BLaER1 treated with 17β-estradiol and CSF1 and Interleukin-3, amounts not matched to agents 10 nM and 100 nM (cell line): ENCODE measurements at regions not wholly inside any gene's neighbourhood (a gene's known extent, or its start where the extent isn't known, plus 50 kb on each side); places are given as distances from the start of the nearest gene placed in this dataset.

Experiments
- H3K27ac ChIP-seq, 11 experiments: shearing (Covaris generic); formaldehyde crosslinking; 2 replicates each; pipeline ENCODE4 v1.8.1; 2022
- H3K27me3 ChIP-seq, 11 experiments: shearing (Covaris generic); formaldehyde crosslinking; 2 replicates each; pipeline ENCODE4 v1.8.1; 2022
- H3K36me3 ChIP-seq, 11 experiments: shearing (Covaris generic); formaldehyde crosslinking; 2 replicates each; pipeline ENCODE4 v1.8.1; 2022
- H3K4me1 ChIP-seq, 10 experiments: shearing (Covaris generic); formaldehyde crosslinking; 2 replicates each; pipeline ENCODE4 v1.8.1; 2022
- H3K4me2 ChIP-seq, 11 experiments: shearing (Covaris generic); formaldehyde crosslinking; 2 replicates each; pipeline ENCODE4 v1.8.1; 2022
- H3K4me3 ChIP-seq, 10 experiments: shearing (Covaris generic); formaldehyde crosslinking; 2 replicates each; pipeline ENCODE4 v1.8.1; 2022
- H3K9ac ChIP-seq, 11 experiments: shearing (Covaris generic); formaldehyde crosslinking; 2 replicates each; pipeline ENCODE4 v1.8.1; 2022
- H3K9me3 ChIP-seq, 11 experiments: shearing (Covaris generic); formaldehyde crosslinking; replicated peaks in 1 of 11; 2 replicates each; pipeline ENCODE4 v1.8.1; 2022
- H4K20me1 ChIP-seq, 11 experiments: shearing (Covaris generic); formaldehyde crosslinking; 2 replicates each; pipeline ENCODE4 v1.8.1; 2022
- Cebpa-rat ChIP-seq, 11 experiments: shearing (Covaris generic); IDR thresholded peaks; 2 replicates each; pipeline ENCODE4 v1.8.1; 2022

DNA sequence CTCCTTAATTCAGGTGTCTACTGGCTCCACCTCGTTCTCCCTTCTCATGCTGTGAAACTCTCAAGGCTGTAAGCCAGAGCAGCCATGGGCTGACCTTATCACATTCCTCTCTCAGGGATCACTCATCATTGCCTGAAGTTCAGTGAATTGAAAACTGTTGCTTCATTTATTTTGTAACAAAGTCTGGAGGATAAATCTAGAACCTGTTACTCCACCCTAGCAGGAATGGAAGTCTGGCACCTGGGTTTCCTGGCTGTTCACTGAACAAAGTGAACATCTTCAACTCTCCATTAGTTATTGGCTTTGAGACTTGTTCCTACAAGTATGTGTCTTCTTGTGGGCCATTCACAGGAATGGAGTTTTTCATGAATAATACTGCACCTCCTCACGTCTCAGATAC lies 584.1 kb downstream of the PTPRU start:
- no peak overlapping the region for H3K4me3 ChIP-seq
- H3K9me3 ChIP-seq = peaks cover 0 to 12% (median 5%) of the 10 kb centered on the region in 11 experiments; a peak in 9 of 22 replicates
- H3K27me3 ChIP-seq = no peaks in the 10 kb centered on the region

DNA sequence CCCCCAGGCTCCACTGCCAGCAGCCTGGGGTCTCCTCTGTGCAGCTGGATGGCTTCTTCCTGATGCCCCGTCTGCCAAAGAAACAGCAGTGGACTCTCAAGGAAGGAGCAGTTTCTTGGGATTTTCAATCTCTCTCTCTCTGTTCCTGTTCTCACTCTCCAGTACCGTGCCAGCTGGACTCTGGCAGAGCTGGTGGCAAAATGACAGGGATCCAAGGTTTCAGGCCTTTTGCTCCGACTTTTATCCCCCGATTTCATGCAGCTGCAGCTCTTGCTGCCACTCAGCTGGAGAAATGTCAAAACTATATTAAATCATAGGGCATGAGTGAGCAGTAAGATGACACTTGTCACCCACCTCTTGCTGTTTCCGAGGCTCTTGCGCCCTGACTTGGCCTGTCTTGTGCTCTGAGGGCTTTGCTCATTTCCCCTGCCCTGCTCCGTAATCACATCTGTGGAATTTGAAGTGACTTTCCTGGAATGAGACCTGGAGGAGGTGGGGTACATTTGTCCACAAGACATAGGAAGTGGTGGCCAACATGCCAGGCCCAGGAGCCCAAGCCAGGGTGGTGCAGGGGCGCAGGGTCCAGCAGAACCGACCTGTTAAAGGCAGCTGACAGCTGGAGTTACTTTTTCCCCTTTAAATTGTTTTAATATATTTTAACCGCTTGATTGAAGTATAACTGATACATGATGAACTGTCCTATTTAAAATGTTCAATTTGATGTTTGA lies 576.2 kb downstream of the PTPRU start:
- no peak overlapping the region for H3K27ac ChIP-seq
- TF ChIP-seq Cebpa-rat (IDR thresholded peaks at IDR 0.05) = no peak
- H3K27me3 ChIP-seq = no peaks in the 10 kb centered on the region
- no peaks in the 10 kb centered on the region for H4K20me1 ChIP-seq
- H3K4me2 ChIP-seq = no peak overlapping the region
- H3K9ac ChIP-seq = no peak overlapping the region
- H3K4me3 ChIP-seq = no peak overlapping the region
- H3K4me1 ChIP-seq = peaks cover 0 to 28% (median 19%) of the 10 kb centered on the region in 10 experiments; a peak in 13 of 20 replicates
- H3K9me3 ChIP-seq = no peaks in the 10 kb centered on the region
- H3K36me3 ChIP-seq = no peaks in the 10 kb centered on the region

More for the DNA sequence above, 584.1 kb downstream of the PTPRU start:
- H4K20me1 ChIP-seq = no peaks in the 10 kb centered on the region
- peaks cover 0 to 15% (median 12%) of the 10 kb centered on the region in 10 experiments; a peak in 11 of 20 replicates for H3K4me1 ChIP-seq
- H3K36me3 ChIP-seq = no peaks in the 10 kb centered on the region
- no peak overlapping the region for H3K27ac ChIP-seq
- H3K9ac ChIP-seq = no peak overlapping the region
- no peak overlapping the region for H3K4me2 ChIP-seq
- no peak for TF ChIP-seq Cebpa-rat (IDR thresholded peaks at IDR 0.05)

DNA sequence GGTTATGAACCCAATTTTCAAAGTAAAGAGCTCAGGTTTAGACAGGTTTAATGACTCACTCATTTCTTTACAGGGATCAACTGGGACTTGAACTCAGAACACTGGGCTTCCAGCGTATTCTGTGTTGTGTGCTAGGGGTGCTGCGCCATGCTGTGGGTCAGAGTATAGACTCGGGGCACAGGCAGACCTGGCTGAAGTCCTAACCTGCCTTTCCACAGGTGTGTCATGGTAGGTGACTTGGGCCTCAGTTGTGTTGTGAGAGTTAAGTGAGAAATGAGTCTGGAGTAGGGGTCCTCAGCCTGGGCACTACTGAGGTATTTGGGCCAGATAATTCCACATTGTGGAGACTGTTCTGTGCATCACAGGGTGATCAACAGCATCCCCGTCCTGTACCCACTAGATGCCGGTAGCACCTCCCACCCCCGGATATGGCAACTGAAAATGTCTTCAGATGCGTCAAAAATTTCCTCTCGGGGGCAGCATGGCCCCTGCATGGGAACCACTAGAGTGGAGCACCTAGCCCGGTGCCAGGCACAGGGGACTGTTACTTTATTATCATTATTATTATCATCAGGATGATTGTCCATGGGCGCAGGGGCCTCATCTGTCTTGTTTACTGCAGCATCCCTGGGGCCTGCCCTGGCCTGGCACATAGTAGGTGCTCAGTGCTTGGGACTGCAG lies 575.5 kb downstream of the PTPRU start:
- Histone ChIP-seq H3K27me3 (no peaks in the 10 kb centered on the region), H3K4me2 (peak overlapping the region in 1 of 11 experiments; percentile 13; a peak in 1 of 22 replicates), H3K4me1 (peaks cover 0 to 28% (median 19%) of the 10 kb centered on the region in 10 experiments; a peak in 13 of 20 replicates), H3K9ac (no peak overlapping the region), H3K9me3 (no peaks in the 10 kb centered on the region), H3K4me3 (no peak overlapping the region), H3K27ac (no peak overlapping the region), H3K36me3 (no peaks in the 10 kb centered on the region), H4K20me1 (no peaks in the 10 kb centered on the region)
- TF ChIP-seq Cebpa-rat (IDR thresholded peaks at IDR 0.05) = no peak

DNA sequence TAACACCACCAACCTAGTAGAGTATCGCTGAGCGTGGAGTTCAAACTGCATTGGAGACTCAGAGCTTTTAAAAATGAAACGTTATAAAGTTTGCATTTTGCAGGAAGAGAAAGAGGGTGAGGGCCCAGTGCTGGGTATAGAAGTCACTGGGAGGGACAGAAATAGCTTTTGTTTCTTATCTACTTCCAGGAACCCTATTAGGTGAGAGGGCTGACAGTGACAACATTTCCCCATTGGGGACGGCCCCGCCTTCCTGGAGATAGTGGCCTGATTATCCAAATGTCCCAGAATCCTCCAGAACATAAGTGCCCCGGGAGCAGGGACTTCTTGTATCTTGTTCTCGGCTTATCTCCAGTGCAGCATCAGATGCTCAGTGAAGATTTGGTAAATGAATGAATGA lies 574.9 kb downstream of the PTPRU start:
- no peak for TF ChIP-seq Cebpa-rat (IDR thresholded peaks at IDR 0.05)
- peak overlapping the region in 5 of 11 experiments; percentile 10 to 26 (median 22); a peak in 5 of 22 replicates for H3K4me2 ChIP-seq
- no peaks in the 10 kb centered on the region for H3K27me3 ChIP-seq
- H4K20me1 ChIP-seq = no peaks in the 10 kb centered on the region
- H3K9ac ChIP-seq = no peak overlapping the region
- H3K4me3 ChIP-seq = no peak overlapping the region
- H3K4me1 ChIP-seq = peaks cover 0 to 28% (median 19%) of the 10 kb centered on the region in 10 experiments; a peak in 13 of 20 replicates
- no peaks in the 10 kb centered on the region for H3K36me3 ChIP-seq
- H3K9me3 ChIP-seq = no peaks in the 10 kb centered on the region
- no peak overlapping the region for H3K27ac ChIP-seq

DNA sequence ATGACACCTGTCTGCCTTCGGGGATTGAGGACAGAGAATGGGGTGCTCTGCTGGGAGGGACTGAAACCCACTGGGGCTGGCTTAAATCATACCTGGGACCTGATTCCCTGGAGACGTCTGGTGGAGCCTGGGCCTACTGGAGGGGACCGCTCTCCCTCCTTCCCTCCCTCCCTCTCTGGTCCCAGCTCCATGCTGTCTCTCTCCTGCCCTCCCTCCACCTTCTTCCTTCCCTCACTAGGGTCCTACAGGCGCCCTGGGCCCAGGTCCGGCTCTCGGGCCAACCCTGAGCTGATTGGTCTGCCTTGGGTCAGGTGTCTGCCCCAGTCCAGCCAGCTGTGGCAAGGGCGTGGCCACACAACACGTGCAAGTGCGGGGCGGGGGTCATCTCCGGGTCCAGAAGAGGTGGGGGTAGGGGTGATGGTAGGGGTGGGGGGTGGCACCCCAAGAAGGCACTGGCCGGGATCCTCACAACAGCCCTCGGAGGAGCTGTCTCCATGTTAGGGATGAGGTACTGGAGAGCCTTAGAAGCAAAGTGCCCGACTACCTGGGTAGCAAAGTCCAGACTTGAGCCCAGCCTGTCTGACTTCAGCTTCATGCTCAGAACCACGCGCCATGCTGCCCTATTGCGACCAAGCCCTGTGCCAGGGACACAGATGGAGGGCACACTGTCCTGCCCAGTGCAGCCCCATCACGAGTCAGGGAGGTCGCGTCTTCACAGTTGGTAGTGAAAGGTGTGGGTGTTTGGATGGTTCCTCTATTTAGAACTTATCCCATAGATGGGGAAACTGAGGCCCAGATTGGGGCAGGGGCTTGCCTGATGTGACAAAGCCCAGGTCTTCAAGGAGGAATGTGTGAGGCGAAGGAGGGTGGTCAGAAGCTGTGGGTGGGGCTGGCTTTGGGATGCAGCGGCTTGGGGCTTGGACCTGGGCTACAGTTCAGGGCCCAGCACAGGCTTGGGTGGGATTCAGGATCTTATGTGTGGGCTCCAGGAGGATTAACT lies 574.1 kb downstream of the PTPRU start:
- peak overlapping the region in 6 of 11 experiments; percentile 23 to 69 (median 48); a peak in 11 of 22 replicates for H3K4me2 ChIP-seq
- peaks cover 0 to 31% (median 19%) of the 10 kb centered on the region in 10 experiments; a peak in 13 of 20 replicates for H3K4me1 ChIP-seq
- no peaks in the 10 kb centered on the region for H3K27me3 ChIP-seq
- no peak overlapping the region for H3K27ac ChIP-seq
- no peak for TF ChIP-seq Cebpa-rat (IDR thresholded peaks at IDR 0.05)
- no peaks in the 10 kb centered on the region for H4K20me1 ChIP-seq
- no peak overlapping the region for H3K9ac ChIP-seq
- no peaks in the 10 kb centered on the region for H3K36me3 ChIP-seq
- H3K9me3 ChIP-seq = no peaks in the 10 kb centered on the region
- no peak overlapping the region for H3K4me3 ChIP-seq

DNA sequence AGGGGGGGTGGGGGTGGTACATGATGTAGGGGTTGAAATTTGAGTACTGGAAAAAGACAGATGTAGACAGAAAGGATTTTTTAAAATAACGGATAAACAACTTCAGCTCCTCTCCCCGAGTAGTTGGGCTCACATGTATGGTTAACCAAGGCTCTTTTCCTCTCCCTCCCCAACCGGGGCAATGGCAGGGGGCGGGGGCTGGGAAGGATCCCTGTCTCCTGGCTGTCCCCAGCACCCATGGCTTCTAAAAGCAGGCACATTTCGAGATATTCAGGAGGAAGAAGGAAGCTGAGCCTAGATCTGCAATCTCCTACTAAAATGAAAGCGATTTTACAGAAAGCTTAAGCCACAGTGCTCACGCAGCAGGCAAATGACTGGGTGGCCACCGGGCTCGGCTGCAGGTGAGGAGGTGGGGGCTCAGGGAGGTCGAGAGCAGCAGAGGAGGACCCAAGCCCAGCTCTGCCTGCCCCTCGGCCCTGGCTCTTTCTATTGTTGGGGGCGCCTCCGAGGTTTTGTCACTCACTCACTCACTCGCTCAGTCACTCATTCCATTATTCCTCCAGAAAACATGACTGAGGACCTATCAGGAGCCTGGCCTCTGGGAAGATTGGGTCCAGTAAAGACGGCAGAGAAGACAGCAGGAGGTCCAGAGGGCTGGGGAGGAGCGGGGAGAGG lies 573.3 kb downstream of the PTPRU start:
- Histone ChIP-seq H3K4me2 (peak overlapping the region in 8 of 11 experiments; percentile 10 to 69 (median 44); a peak in 15 of 22 replicates), H3K27ac (no peak overlapping the region), H3K4me3 (no peak overlapping the region), H3K27me3 (no peaks in the 10 kb centered on the region), H4K20me1 (no peaks in the 10 kb centered on the region), H3K36me3 (no peaks in the 10 kb centered on the region), H3K9ac (peak overlapping the region in 1 of 11 experiments; percentile 33; a peak in 2 of 22 replicates), H3K4me1 (peaks cover 0 to 40% (median 26%) of the 10 kb centered on the region in 10 experiments; a peak in 13 of 20 replicates), H3K9me3 (no peaks in the 10 kb centered on the region)
- no peak for TF ChIP-seq Cebpa-rat (IDR thresholded peaks at IDR 0.05)

- no peak overlapping the region for H3K27ac ChIP-seq
- H3K4me3 ChIP-seq = no peak overlapping the region
- H3K27me3 ChIP-seq = no peaks in the 10 kb centered on the region
- no peak for TF ChIP-seq Cebpa-rat (IDR thresholded peaks at IDR 0.05)
- H3K9me3 ChIP-seq = no peaks in the 10 kb centered on the region
- peak overlapping the region in 6 of 11 experiments; percentile 23 to 69 (median 48); a peak in 9 of 22 replicates for H3K4me2 ChIP-seq
- peaks cover 0 to 52% (median 38%) of the 10 kb centered on the region in 10 experiments; a peak in 15 of 20 replicates for H3K4me1 ChIP-seq
- no peaks in the 10 kb centered on the region for H4K20me1 ChIP-seq
- no peaks in the 10 kb centered on the region for H3K36me3 ChIP-seq
- no peak overlapping the region for H3K9ac ChIP-seq
Observed at GRCh38 chr1:29808141-29808995, 572.0 kb downstream of the PTPRU start.
